Upper lobe of left lung (tissue), 6 donors: ENCODE measurements at regions not wholly inside any gene's neighbourhood (a gene's known extent, or its start where the extent isn't known, plus 50 kb on each side); places are given as distances from the start of the nearest gene placed in this dataset.
A peak's percentile ranks its signal among the peaks of the same experiment; 100 is the strongest.

ENCODE experiments used
- ATAC-seq, 2 donors: fragments of 200-7000 bp; cut with Tn5 transposase; one replicate each; pipeline ENCODE4 v1.9.1; 2022; ENCODE audit warnings: mild to moderate bottlenecking in 2 of 2, moderate library complexity in 2 of 2; ENCODE audit not compliant: low FRiP score in 2 of 2
- DNase-seq, 2 donors: peaks; one replicate each; pipeline ENCODE4 v3.0.0-alpha.2; 2019 to 2020
- H3K27ac ChIP-seq, 4 donors: fragments of 200-600 bp; sonication (generic); one replicate each; pipeline ENCODE4 v1.5.1; 2016 to 2019
- H3K27me3 ChIP-seq, 4 donors: fragments of 200-600 bp; sonication (generic); one replicate each; pipeline ENCODE4 v1.5.1; 2017 to 2019
- H3K36me3 ChIP-seq, 4 donors: fragments of 200-600 bp; sonication (generic); one replicate each; pipeline ENCODE4 v1.5.1; 2016 to 2019
- H3K4me1 ChIP-seq, 4 donors: fragments of 200-600 bp; sonication (generic); one replicate each; pipeline ENCODE4 v1.5.1; 2018 to 2019
- H3K4me3 ChIP-seq, 4 donors: fragments of 200-600 bp; sonication (generic); one replicate each; pipeline ENCODE4 v1.5.1; 2017 to 2019; ENCODE audit warnings: mild to moderate bottlenecking in 2 of 4, moderate library complexity in 1 of 4
- H3K9me3 ChIP-seq, 4 donors: fragments of 200-600 bp; sonication (generic); one replicate each; pipeline ENCODE4 v1.5.1; 2018 to 2019
- EP300 ChIP-seq, 4 donors: sonication (generic); formaldehyde crosslinking; IDR thresholded peaks; one replicate each; pipeline ENCODE4 v1.5.1; 2017; ENCODE audit warnings: antibody characterized with exemption in 4 of 4, control low read depth in 2 of 4
- POLR2A ChIP-seq, 4 donors: fragments of 450-650 bp; IDR thresholded peaks; one replicate each; pipeline ENCODE4 v1.5.1; 2016 to 2017; ENCODE audit warnings: antibody characterized with exemption in 4 of 4, mild to moderate bottlenecking in 2 of 4
- POLR2AphosphoS5 ChIP-seq, 2 donors: sonication (generic); formaldehyde crosslinking; IDR thresholded peaks; one replicate each; pipeline ENCODE4 v1.5.1; 2017; ENCODE audit warnings: antibody characterized with exemption in 2 of 2
- WGBS, 2 donors: methylation state at CpG; one replicate each; pipeline ENCODE4 v1.1.5; 2017 to 2018; 5-methylcytosine and 5-hydroxymethylcytosine counted together
- TF ChIP-seq, protein P1 (sequence below), 6 experiments: fragments of 450-650 bp in 4 of 6; fragments of 200-600 bp in 2 of 6; sonication (generic) in 2 of 6; IDR thresholded peaks; one replicate each; pipeline ENCODE4 v1.5.1; 2016 to 2019; ENCODE audit warnings: antibody characterized with exemption in 6 of 6
- donor health status: DM: no; HTN: no; CAD: no; lungs with moderate emphysema.
- donor health status: DM: no; HTN: yes; CAD: no; lungs with severe emphysema.

- DNase-seq (no peak), ATAC-seq (no peak)
- Histone ChIP-seq H3K9me3 (no peaks in the 10 kb centered on the region), H3K27me3 (no peaks in the 10 kb centered on the region), H3K27ac (no peak overlapping the region), H3K36me3 (no peaks in the 10 kb centered on the region), H3K4me1 (no peaks in the 10 kb centered on the region), H3K4me3 (no peak overlapping the region)
- TF ChIP-seq, protein P1, sequence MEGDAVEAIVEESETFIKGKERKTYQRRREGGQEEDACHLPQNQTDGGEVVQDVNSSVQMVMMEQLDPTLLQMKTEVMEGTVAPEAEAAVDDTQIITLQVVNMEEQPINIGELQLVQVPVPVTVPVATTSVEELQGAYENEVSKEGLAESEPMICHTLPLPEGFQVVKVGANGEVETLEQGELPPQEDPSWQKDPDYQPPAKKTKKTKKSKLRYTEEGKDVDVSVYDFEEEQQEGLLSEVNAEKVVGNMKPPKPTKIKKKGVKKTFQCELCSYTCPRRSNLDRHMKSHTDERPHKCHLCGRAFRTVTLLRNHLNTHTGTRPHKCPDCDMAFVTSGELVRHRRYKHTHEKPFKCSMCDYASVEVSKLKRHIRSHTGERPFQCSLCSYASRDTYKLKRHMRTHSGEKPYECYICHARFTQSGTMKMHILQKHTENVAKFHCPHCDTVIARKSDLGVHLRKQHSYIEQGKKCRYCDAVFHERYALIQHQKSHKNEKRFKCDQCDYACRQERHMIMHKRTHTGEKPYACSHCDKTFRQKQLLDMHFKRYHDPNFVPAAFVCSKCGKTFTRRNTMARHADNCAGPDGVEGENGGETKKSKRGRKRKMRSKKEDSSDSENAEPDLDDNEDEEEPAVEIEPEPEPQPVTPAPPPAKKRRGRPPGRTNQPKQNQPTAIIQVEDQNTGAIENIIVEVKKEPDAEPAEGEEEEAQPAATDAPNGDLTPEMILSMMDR (IDR thresholded peaks at IDR 0.05): no peak
- TF ChIP-seq POLR2A (IDR thresholded peaks at IDR 0.05) (no peak), POLR2AphosphoS5 (IDR thresholded peaks at IDR 0.05) (no peak), EP300 (IDR thresholded peaks at IDR 0.05) (no peak)
Observed at GRCh38 chr10:83984256-83984640, 155.1 kb upstream of the GHITM start.

- 63 to 82% methylated on average over 1 of the region's 1 CpG for WGBS, 2 donors
- no peaks in the 10 kb centered on the region for H3K9me3 ChIP-seq
- no peaks in the 10 kb centered on the region for H3K27me3 ChIP-seq
- ATAC-seq: no peak
- no peak overlapping the region for H3K4me3 ChIP-seq
- H3K4me1 ChIP-seq: no peaks in the 10 kb centered on the region
- H3K36me3 ChIP-seq: no peaks in the 10 kb centered on the region
- TF ChIP-seq, protein P1 (IDR thresholded peaks at IDR 0.05): no peak
- no peak for TF ChIP-seq POLR2AphosphoS5 (IDR thresholded peaks at IDR 0.05)
- TF ChIP-seq POLR2A (IDR thresholded peaks at IDR 0.05): no peak
- no peak for TF ChIP-seq EP300 (IDR thresholded peaks at IDR 0.05)
- no peak for DNase-seq
- no peak overlapping the region for H3K27ac ChIP-seq
Observed at GRCh38 chr10:83986800-83987199, 152.5 kb upstream of the GHITM start.

GRCh38 chr10:83987216-83987615 lies 152.1 kb upstream of the GHITM start:
- DNase-seq (no peak), ATAC-seq (no peak)
- Histone ChIP-seq H3K4me3 (no peak overlapping the region), H3K9me3 (no peaks in the 10 kb centered on the region), H3K36me3 (no peaks in the 10 kb centered on the region), H3K27ac (no peak overlapping the region), H3K4me1 (no peaks in the 10 kb centered on the region), H3K27me3 (no peaks in the 10 kb centered on the region)
- 83 to 92% methylated on average over 1 of the region's 1 CpG for WGBS, 2 donors
- TF ChIP-seq POLR2AphosphoS5 (IDR thresholded peaks at IDR 0.05): no peak
- TF ChIP-seq, protein P1 (IDR thresholded peaks at IDR 0.05): no peak
- TF ChIP-seq POLR2A (IDR thresholded peaks at IDR 0.05): no peak
- no peak for TF ChIP-seq EP300 (IDR thresholded peaks at IDR 0.05)

GRCh38 chr10:83988435-83988834 lies 150.9 kb upstream of the GHITM start:
- H3K27me3 ChIP-seq: no peaks in the 10 kb centered on the region
- no peak overlapping the region for H3K4me3 ChIP-seq
- H3K27ac ChIP-seq: no peak overlapping the region
- TF ChIP-seq, protein P1 (IDR thresholded peaks at IDR 0.05): no peak
- TF ChIP-seq EP300 (IDR thresholded peaks at IDR 0.05) (no peak), POLR2AphosphoS5 (IDR thresholded peaks at IDR 0.05) (no peak), POLR2A (IDR thresholded peaks at IDR 0.05) (no peak)
- H3K36me3 ChIP-seq: no peaks in the 10 kb centered on the region
- no peaks in the 10 kb centered on the region for H3K9me3 ChIP-seq
- DNase-seq (no peak), ATAC-seq (no peak)
- WGBS, 2 donors: 87 to 91% methylated on average over 1 of the region's 1 CpG
- no peaks in the 10 kb centered on the region for H3K4me1 ChIP-seq

DNA sequence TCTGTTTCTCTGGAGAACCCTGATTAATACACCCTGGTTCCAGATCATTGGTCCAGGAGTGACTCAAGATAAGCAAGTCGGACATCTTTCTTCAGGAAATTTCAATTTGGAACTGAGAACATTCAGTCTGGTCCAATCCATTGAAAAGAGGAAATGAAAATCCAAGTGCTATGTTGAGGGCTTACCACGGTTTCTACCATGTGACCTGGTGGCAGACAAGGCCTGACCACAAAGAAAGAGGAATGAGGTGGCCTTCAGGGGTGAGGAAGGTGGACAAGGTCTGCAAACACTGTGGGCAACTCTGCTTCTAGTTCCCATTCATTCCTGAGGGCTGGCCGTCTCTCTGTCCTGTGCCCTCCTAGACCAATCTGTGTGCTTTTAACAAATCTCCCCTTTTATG lies 149.2 kb upstream of the GHITM start:
- ATAC-seq: peak; percentile 34 to 39
- H3K4me1 ChIP-seq: no peaks in the 10 kb centered on the region
- H3K36me3 ChIP-seq: no peaks in the 10 kb centered on the region
- H3K9me3 ChIP-seq: no peaks in the 10 kb centered on the region
- TF ChIP-seq POLR2A (IDR thresholded peaks at IDR 0.05) (no peak), POLR2AphosphoS5 (IDR thresholded peaks at IDR 0.05) (no peak), EP300 (IDR thresholded peaks at IDR 0.05) (no peak)
- TF ChIP-seq, protein P1 (IDR thresholded peaks at IDR 0.05): no peak
- no peak for DNase-seq
- no peak overlapping the region for H3K4me3 ChIP-seq
- 66 to 70% methylated on average over 3 of the region's 3 CpGs for WGBS, 2 donors
- no peaks in the 10 kb centered on the region for H3K27me3 ChIP-seq
- H3K27ac ChIP-seq: no peak overlapping the region
